GM19023 (cell line): ENCODE measurements at regions not wholly inside any gene's neighbourhood (a gene's known extent, or its start where the extent isn't known, plus 50 kb on each side); places are given as distances from the start of the nearest gene placed in this dataset.

ENCODE experiments used
- ATAC-seq: cut with Tn5 transposase; IDR thresholded peaks from one replicate; pipeline ENCODE4 v1.9.1; 2021; ENCODE audit warnings: mild to moderate bottlenecking, moderate library complexity; ENCODE audit not compliant: unreplicated experiment

GRCh38 chr4:163748449-163748848 lies 254.0 kb downstream of the TMA16 start:
- ATAC-seq = no peak

- peak; percentile 59 for ATAC-seq
Observed at GRCh38 chr4:163755013-163755412, 260.5 kb downstream of the TMA16 start.

GRCh38 chr4:163757219-163757618 lies 262.7 kb downstream of the TMA16 start:
- ATAC-seq = no peak

GRCh38 chr4:163758032-163758431 lies 263.5 kb downstream of the TMA16 start:
- ATAC-seq = no peak

GRCh38 chr4:163762741-163763140 lies 268.3 kb downstream of the TMA16 start:
- ATAC-seq = no peak

- no peak for ATAC-seq
Observed at GRCh38 chr4:163764569-163764968, 270.1 kb downstream of the TMA16 start.

GRCh38 chr4:163768014-163768413 lies 273.5 kb downstream of the TMA16 start:
- ATAC-seq = no peak

- no peak for ATAC-seq
Observed at GRCh38 chr4:163772238-163772637, 277.7 kb downstream of the TMA16 start.

- ATAC-seq = no peak
Observed at GRCh38 chr4:163773940-163774339, 279.4 kb downstream of the TMA16 start.

- ATAC-seq = no peak
Observed at GRCh38 chr4:163776957-163777356, 282.5 kb downstream of the TMA16 start.

GRCh38 chr4:163781726-163782125 lies 287.2 kb downstream of the TMA16 start:
- ATAC-seq = no peak

- no peak for ATAC-seq
Observed at GRCh38 chr4:163790231-163790630, 295.7 kb downstream of the TMA16 start.

GRCh38 chr4:163795885-163796284 lies 301.4 kb downstream of the TMA16 start:
- no peak for ATAC-seq

GRCh38 chr4:163804001-163804400 lies 309.5 kb downstream of the TMA16 start:
- no peak for ATAC-seq

- ATAC-seq = no peak
Observed at GRCh38 chr4:163806653-163807052, 312.2 kb downstream of the TMA16 start.

GRCh38 chr4:163808011-163808410 lies 313.5 kb downstream of the TMA16 start:
- no peak for ATAC-seq

GRCh38 chr4:163810755-163811154 lies 316.3 kb downstream of the TMA16 start:
- peak; percentile 65 for ATAC-seq

- peak; percentile 36 for ATAC-seq
Observed at GRCh38 chr4:163815776-163816175, 321.3 kb downstream of the TMA16 start.

- no peak for ATAC-seq
Observed at GRCh38 chr4:163816494-163816893, 322.0 kb downstream of the TMA16 start.

- ATAC-seq = no peak
Observed at GRCh38 chr4:163818673-163819072, 324.2 kb downstream of the TMA16 start.

GRCh38 chr4:163833669-163834068 lies 339.2 kb downstream of the TMA16 start:
- ATAC-seq = no peak

- no peak for ATAC-seq
Observed at GRCh38 chr4:163846008-163846407, 351.5 kb downstream of the TMA16 start.

- ATAC-seq = no peak
Observed at GRCh38 chr4:163852246-163852645, 357.8 kb downstream of the TMA16 start.

GRCh38 chr4:163857903-163858302 lies 363.4 kb downstream of the TMA16 start:
- ATAC-seq = no peak
